HG03280 (cell line): ENCODE measurements at regions not wholly inside any gene's neighbourhood (a gene's known extent, or its start where the extent isn't known, plus 50 kb on each side); places are given as distances from the start of the nearest gene placed in this dataset.
A peak's percentile ranks its signal among the peaks of the same experiment; 100 is the strongest.
"Not testable (repeated sequence)": the region's sequence is repeated elsewhere in the genome, so short reads cannot be mapped to it uniquely, and the experiment has no call there.

ENCODE experiments used
- ATAC-seq: cut with Tn5 transposase; IDR thresholded peaks from one replicate; pipeline ENCODE4 v1.9.1; 2021; ENCODE audit warnings: mild to moderate bottlenecking, moderate library complexity; ENCODE audit not compliant: unreplicated experiment

DNA sequence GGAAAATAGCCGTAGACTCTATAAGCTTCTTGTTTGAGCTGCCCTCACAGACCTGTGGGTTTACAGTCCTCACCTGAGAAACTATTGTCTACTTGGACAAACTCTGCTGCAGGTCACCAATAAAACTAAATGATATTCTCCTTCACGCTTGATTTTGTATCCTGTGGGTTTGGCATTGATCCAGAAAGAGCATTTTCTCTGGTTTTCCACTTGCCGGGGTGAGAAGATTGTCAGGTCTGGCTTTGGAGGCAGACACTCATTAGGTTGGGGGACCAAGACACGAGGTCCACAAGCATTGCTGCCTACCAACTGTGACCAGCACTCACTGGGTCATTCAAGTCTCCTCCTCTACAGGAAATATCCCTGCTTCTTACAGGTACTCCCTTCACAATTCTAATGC, 68.5 kb downstream of the CDC14C start:
- no peak for ATAC-seq

DNA sequence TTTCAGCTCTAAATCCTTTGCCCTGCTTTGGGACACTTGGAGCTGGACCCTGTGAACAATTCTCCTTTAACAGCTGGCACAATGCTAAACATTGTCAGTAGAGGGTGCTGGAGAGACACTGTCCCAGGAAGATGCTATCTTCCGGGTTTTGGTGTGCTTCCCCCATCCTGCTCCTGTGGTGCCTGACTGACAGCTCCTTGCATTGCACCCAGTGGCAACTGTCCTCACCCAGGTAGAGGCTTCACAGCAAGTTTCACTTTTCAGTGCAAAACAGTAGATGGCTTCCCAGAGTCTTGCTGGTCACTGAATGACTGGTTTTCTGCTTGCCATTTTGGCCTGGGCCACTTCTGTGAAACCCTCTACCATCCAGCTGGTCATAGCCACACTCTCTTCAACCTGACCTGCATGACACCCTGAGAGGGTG, 77.3 kb downstream of the CDC14C start:
- peak; percentile 98 for ATAC-seq

DNA sequence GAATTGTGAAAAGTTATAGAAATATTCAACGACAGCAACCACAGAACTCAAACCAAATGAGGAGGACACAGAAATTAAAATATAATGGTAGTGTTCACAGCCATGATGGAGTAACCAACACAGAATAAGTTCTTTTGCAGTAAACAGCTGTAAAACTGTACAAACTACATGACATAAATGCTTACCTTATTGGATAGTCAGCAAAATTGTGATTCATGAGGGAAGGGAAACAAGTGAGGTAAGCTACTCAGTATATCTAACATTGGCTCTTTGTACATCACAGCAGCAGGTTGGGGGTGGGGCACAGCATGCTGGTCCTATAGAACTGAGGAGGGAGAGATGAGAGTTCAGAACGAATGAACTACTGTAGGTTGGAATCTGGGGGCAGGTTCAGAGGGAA, 86.4 kb downstream of the CDC14C start:
- no peak for ATAC-seq

DNA sequence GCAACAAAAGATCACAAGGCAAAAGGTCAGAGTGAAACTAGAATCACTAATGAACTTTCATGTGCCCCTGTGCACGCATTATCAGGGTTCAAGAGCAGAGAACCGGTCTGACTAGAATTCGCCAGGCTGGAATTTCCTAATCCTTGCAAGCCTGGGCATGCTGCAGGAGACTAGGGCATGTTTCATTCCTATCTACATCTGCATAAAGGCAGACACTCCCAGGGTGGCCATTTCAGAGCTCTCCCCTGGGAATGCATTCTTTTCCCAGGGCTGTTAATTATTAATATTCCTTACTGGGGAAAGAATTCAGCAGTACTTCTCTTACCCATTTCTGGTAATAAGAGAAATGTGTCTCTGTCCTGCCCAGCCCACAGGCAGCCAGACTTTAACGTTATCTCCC, 90.5 kb downstream of the CDC14C start:
- no peak for ATAC-seq

DNA sequence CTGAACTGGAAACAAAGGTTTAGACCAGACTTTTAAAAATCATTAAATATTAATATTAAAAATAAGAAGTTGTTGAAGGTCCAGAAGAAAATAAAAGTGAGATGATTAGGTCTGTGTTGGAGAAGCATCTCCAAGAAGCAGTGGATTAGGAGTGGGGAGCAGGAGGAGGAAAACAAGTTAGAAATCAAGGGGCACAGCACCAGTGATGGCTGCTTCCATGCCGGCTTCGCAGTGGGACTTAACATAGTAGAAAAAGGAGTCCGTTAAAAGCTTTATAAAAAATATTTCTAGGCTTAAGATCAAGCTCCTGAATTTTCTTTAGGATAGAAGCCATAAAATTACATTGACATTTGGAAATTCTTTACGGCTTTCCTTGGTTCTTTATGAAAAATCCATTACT, 95.8 kb downstream of the CDC14C start:
- no peak for ATAC-seq

DNA sequence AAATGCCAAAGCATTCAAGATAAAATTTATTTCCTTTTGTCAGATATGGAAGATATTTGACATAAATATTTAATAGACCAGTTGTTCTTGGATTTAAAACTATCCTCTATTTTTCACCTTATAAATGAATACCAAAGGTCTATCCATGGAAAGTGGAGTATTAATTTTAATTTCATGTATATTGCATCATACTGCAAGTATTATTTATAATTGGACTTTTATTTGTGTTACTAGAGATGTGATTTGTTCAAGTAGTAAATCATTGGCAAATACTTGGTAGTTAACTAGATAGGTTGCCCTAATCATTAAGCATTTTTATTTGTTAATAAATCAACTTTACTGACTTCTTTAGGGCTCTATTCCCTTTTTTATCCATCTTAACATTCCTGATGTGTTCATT, 98.1 kb downstream of the CDC14C start:
- ATAC-seq, result no peak

DNA sequence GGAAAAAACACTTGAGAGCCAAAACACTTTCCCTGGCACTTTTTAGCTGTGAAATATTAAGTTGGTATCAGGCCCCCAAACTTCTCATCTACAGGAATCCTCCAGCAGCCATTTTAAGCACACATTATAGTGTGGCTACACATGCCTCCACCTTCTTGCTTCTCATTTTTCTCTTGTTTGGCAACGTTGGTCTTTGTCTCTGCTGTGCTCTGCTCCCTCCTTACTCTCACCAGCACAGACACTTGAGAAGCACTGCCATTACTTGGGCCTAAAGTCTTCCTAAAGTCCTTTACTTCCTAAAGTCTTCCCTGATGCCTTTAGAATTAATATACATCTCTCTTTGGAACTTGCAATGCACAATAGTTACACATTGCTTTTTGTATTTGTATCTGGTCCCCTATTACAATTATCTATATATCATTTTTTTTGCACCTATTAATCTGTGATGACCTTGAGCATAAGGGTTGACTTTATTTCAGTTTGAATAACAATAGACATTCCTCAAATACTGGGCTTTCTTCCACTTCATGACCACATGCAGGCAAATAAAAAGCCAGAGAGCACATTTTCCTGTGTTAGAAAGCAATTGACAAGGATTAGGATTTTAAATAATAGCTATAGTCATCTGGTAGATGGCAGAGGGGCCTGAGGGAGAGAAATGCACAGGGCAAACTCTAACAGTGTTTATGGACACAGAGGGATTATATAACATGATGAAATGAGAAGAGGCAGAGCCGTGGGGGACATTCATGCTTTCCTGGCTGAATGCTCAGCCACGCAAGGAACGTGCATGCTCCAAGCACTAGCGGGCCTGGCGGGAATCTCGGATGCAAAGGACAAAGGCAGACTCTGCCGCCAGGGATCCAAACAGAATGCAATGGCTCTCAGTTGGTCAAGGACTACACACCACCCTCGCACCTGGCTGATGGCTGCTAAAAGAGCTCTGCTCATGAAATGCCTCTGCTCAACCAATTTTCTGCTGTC, 99.3 kb downstream of the CDC14C start:
- ATAC-seq, result no peak

DNA sequence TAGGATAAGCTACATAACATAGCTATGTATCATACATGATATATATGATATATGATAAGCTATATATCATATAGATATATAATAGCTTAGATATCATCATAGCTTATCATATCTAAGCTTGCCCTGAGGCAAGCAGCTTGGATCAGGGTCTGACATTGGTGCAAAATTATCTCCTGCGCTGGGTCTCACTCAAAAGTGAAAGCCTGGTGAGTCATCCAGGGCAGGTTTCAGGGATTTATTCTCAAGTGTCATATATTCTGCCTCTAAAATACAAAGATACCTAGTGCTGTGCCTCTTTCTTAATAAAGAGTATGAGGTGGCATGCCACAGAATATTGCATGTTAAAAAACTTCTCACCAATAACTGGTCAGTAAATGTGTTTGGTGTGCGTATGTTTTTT, 105.9 kb downstream of the CDC14C start:
- no peak for ATAC-seq

DNA sequence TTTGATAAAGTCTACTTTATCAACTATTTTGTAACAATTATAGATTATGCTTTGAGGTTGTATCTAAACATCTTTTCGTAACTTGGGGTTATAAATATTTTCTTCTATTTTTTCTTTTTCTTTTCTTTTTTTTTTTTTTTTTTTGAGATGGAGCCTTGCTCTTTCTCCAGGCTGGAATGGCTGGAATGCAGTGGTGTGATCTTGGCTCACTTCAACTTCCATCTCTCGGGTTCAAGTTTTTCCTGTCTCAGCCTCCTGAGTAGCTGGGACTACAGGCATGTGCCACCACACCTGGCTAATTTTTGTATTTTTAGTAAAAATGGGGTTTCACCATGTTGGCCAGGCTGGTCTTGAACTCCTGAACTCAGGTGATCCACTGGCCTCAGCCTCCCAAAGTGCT, 108.8 kb downstream of the CDC14C start:
- not testable (repeated sequence) for ATAC-seq

DNA sequence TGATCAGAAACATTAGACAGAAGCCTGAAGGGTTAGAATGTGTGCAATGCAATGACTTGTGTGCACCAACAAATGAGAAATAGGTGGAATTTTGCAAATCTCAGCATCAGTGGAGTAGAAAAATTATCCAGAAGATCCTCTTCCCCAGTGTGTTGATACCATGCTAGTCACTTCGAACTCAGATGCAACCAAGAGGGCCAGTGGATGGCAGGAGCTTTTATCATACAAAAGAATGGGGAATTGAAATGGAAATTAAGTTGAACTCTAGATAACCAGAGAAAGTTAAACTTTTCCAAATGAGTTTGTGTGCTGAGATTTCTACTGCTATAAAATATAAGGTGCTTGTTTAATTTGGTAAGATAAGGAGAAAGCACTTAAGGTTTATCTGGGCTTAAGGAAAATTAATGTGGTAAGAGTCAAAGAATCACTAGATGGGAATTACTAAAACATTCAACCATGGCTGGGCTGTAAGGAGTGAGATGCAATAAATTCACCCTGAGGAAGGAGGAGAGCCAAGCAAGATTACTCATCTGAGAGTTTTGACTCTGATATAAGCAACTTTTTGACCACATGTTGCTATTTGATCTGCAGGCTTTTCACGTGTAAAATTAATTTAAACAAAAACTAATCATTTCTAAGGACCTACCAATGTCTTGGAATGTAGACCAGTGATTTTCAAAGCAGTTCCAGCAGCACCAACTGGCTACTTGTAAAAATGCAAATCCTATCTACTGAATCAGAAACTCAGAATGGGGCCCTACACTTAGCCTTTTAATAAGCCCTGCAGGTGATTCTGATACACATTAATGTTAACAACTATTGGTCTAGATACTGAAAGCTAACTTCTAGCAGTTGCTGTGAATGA, 113.2 kb downstream of the CDC14C start:
- ATAC-seq, result no peak

DNA sequence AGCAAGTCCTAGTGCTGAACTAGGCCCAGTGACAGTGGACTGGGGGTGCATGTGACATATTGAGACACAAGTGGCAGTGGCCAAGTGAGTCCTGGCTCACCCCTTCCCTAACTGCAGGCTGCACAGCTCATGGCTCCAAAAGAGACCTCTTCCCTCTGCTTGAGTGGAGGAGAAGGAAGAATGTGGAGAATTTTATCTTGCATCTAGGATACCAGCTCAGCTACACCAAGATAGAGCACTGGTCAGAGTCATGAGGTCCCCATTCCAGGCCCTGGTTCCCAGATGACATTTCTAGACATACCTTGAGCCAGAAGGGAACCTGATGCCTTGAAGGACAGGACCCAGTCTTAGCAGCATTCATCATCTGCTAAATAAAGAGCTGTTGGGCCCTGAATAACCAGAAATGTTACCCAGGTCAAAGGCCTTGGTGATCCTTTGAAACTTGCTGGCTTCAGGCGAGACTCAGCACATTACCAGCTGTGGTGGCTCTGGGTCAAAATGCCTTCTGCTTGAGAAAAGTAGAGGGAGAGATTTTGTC, 114.5 kb downstream of the CDC14C start:
- no peak for ATAC-seq

DNA sequence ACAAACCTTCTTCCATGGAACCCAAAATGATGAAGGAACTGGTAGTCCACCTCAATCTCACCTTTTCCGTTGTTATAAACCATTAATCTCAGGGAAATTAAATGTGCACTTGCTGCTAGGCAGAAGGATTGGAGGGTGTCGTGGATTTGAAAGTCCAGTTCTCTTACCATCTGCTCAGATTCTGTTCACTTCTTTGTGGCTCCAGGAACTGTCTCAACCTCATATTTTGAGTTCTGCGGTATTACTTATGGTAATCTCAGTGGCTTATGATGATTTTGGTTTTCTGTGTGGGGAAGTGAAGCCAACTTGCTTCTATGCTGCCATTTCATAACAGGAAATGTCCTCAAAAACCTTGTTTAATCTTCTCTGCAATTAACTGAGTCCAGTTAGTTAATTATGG, 136.4 kb downstream of the CDC14C start:
- ATAC-seq, result no peak

DNA sequence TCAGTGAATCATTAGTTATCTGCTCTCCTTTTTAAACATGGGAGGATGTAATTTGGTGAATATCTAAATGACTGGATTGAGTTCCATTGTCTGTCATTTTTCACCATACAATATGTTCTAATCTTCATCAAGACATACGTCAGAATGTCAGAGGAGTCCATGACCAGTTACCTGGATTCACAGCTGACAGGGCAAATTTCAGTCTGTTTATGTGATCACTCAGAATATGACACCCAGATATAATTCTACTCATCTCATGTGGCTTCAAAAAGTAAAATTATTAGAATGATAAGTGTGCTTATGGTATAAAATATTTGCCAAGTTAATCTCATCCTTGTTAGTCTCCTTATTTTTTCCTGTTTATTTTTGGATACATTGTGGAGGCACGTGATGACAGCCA, 150.2 kb downstream of the CDC14C start:
- ATAC-seq, result no peak

DNA sequence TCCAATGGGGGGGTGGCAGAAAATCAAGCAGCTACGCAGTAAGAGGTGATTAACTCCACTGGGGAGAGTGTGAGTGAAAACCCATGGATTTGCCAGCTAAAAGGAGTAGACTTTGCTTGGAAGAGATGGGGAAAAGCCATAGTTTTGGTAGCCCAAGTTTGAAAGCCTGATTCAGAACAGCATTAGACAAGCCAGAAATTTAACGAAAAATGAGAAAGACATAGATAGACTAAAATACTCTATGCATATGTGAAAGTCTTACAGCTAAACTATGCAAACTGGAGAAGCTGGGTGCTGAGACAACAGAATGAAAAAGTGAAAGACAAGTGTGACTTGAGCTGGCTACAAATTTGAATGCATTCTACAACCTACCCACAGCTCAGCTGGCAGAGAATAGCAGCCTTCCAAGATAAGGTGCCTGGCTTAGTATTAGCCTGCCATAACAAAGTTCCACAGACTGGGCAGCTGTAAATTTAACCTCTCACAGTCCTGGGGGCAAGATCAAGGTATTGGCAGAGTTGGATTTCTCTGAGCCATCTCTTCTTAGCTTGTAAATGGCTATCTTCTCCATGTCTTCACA, 156.6 kb downstream of the CDC14C start:
- ATAC-seq, result no peak

DNA sequence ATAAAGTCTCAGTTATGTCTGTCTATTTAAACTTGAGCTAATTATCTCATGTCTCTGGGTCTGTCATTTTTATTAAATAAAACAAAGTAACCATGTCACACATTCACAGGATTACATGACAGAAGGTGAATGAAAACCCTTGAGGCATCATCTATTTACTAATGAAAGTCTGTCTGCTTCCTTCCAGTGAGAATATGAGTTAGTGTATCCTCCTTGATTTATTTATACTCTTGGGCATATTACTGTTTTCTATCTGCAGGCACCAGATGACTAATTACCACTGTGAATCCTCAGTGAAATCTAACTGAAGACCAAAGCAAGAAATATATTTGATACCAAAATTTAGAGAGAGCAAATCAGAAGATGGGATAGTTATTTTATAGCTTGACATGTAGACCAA, 163.7 kb downstream of the CDC14C start:
- ATAC-seq, result no peak

DNA sequence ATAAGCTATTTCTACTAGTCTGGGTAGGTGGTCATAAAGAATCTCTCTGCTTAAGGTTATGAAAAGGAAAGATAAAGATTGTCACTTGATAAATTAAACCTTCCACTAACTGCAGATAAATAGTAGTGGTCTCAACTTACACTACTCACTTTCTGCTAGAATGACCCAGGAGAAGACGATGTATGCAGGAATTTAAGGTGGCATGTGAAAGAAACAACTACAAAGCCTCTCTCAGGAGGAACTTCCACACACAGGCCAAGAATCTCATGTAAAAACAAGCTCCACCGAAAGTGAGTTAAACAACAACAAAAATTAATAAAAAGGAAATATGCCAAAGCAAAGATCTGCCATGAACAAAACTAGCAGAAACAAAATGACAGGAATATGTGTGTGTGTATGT, 165.4 kb downstream of the CDC14C start:
- ATAC-seq, result no peak

DNA sequence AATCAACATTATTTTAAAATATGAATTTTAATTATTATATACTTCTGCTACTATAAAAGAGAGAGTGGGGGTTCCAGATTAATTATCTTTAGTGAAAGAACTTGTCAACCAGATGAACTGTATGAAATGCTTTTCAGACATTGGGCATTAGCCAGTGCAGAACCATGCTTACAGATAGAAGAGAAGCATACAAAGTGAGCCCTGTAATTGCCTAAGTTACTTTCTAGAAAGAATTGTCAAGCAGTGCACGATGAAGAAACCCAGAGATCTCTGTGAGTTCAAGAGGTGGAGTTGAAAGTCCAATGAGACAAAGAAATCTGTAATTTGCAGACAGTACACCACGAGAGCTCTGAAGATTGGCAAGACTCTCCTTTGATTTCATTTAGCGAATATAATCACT, 166.7 kb downstream of the CDC14C start:
- ATAC-seq, result no peak

DNA sequence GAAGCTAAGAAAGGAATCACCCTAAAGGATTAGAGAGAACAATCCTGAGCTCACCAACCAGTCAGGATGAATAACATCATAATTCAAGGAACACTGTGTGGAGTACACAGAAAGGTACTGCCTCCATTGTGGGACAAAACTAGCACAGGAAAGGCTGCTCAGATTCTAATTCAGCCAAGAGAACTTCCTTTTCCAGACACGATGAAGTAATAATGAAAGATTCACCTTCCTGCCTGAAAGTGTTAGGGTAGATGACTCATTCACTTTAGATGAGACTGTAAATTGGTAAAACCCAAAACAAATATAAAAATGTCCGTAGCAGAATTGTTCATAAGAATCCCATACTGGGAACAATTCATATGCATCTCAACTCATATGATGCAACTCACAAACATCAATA, 167.2 kb downstream of the CDC14C start:
- ATAC-seq, result no peak

DNA sequence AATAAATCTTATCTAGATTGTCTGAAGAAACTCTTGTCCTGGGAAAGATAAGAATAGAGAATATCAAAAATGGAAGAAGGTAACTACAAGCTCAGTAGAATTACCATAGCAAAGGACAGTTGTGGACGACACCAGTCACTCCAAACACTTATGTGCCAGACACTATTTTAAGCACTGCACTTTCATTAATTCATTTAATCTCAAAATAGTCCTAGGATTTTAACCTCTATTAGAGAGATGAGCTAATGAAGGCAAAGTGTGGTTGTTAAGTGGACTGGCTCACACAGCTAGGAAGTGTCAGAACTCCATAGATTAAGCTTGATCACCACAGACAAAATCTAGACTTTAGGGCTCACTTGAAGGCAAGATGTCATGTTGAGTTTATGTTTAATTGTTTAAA, 168.9 kb downstream of the CDC14C start:
- ATAC-seq, result no peak

DNA sequence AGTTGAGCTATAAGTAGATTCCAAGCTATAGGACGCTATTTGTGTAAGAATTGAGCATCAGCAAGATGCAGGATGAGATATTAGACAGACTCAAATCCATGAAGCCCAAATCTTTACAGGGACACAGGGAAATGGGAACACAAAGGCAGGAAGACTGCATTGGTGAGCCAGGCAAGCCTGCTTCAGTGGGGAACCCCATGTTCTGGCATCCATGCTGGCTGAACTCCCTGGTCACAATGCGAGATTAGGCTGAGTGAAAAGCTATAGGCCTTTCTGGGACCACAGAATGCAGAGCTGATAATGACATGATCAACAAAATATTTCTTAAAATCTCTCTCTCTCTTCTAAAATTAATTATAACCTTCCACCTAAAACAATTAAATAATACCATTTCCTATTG, 170.5 kb downstream of the CDC14C start:
- ATAC-seq, result no peak

DNA sequence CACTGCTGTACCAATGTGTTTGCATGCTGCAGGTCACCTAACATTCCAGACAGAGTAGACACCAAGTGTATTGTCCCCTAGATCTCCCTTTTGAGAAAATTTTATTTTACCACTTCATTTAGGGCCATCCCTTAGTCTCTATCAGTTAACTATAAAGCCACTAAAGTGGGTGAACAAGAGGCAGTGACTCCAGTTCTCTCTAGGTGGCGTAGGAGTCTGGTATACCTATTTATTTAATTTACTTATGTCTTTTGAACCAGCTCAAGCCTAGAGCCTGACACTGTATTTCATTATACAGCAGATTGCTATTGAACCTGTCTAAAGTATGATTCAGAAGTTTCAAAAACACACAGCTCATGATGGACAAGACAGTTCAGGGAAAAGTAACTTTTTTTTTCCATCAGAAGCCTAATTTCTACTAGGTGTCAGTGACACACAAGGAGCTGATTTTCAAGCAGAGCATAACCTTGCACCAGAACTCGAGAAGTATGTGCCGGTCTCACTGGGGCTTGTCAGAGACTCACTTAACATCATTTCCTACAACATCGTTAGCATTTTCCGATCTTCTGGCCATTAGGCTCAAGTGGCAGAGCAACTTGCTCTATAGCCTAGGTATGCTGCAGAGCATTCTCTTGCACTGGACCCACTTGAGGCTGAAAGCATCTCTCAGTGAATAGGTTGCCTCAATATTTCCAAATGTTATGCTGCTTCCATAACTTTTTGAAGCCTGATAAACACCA, 175.4 kb downstream of the CDC14C start:
- ATAC-seq, result no peak
